GM12873 (cell line): ENCODE measurements at regions not wholly inside any gene's neighbourhood (a gene's known extent, or its start where the extent isn't known, plus 50 kb on each side); places are given as distances from the start of the nearest gene placed in this dataset.

ENCODE experiments used
- TF ChIP-seq, protein P1 (sequence below): IDR thresholded peaks from 2 replicates; pipeline ENCODE4 v1.5.1; 2012; ENCODE audit warnings: low read depth, mild to moderate bottlenecking, moderate library complexity, low read length, control low read depth; ENCODE audit not compliant: insufficient read depth; ENCODE audit errors: missing control alignments

DNA sequence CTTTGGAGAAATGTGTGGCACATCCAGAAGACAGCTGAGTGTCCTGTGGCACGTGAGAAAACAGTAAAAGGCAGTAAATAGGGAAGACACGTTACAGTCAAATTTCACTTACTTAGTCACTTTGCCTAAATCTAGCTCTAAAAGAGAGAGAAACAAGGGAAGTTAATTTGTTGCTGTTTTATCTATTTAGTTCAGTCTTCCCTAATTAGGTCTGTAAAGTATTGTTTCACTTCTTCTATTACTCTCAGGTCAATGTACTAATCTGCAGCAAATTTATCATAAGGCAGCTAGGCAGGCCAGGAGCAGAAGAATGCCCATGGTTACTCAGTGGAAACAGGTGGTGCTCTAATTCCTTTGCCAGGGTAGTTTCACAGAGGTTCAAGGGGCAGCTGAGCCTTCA, 124.3 kb upstream of the CNR1 start:
- TF ChIP-seq, protein P1, sequence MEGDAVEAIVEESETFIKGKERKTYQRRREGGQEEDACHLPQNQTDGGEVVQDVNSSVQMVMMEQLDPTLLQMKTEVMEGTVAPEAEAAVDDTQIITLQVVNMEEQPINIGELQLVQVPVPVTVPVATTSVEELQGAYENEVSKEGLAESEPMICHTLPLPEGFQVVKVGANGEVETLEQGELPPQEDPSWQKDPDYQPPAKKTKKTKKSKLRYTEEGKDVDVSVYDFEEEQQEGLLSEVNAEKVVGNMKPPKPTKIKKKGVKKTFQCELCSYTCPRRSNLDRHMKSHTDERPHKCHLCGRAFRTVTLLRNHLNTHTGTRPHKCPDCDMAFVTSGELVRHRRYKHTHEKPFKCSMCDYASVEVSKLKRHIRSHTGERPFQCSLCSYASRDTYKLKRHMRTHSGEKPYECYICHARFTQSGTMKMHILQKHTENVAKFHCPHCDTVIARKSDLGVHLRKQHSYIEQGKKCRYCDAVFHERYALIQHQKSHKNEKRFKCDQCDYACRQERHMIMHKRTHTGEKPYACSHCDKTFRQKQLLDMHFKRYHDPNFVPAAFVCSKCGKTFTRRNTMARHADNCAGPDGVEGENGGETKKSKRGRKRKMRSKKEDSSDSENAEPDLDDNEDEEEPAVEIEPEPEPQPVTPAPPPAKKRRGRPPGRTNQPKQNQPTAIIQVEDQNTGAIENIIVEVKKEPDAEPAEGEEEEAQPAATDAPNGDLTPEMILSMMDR = no peak

DNA sequence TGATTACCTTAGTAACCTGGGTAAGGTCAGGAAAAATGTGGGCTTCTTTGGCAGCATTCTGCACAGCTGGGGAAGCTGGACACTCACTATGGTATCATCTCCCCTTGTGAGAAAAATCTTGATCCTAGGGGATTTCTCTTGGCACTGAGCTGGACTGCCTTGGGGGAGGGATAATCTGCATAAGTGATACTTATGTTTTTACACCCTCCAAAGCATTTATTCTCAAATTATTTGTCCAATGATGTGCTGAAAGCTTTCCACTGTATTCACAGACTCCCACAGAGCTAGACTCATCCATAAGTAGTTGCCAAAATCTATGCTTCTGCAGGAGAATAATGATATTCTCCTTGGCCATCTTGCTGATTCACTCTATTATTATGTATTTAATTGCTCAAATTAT, 121.5 kb upstream of the CNR1 start:
- TF ChIP-seq, protein P1 = no peak

DNA sequence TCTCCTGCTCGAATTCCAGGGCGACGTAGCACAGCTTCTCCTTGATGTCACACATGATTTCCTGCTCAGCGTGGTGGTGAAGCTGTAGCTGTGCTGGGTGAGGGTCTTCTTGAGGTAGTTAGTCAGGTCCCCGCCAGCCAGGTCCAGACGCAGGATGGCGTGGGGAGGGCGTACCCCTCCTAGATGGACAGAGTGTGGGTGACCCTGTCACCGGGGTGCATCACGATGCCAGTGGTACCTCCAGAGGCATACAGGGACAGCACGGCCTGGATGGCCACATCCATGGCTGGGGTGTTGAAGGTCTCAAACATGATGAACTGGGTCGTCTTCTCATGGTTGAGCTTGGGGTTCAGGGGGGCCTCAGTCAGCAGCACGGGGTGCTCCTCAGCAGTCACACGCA, 110.2 kb upstream of the CNR1 start:
- TF ChIP-seq, protein P1 = no peak

DNA sequence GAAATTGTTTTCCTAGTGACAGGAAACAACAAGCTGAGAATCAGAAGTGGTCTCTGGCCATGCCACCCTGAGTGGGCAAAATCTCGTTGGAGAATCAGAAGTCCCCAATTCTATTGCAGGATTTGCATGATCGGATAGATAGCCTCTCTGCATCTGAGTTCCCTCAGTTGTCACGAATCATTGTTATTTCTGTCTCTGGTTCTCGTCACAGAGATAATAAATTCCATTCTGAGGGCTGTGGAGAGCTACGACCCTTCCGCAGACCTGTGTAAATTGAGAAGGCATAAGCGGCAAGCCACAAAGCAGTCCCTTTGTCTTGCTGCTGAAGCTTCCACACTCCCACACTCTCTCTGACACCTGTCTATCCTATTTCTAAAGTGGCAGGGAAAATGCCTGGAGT, 102.4 kb upstream of the CNR1 start:
- TF ChIP-seq, protein P1 = no peak

DNA sequence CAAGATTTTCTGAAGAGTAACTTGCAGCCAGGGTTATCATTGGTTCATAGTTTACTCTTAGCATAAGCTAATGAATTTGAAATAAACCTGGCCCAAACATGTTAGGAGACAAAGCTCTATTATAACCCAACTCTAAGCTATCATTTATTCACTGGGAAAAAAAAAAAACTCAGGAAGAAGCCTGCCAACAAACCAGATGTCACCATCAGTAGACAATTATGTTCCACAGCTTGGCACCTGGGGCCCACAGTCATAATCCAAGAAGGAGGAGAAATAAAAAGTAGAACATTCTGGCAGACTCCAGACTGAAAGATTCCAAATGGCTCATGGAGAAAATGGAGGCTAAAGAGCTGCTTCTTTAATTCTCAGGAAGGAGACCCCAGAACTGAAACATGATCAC, 100.0 kb upstream of the CNR1 start:
- TF ChIP-seq, protein P1 = no peak

DNA sequence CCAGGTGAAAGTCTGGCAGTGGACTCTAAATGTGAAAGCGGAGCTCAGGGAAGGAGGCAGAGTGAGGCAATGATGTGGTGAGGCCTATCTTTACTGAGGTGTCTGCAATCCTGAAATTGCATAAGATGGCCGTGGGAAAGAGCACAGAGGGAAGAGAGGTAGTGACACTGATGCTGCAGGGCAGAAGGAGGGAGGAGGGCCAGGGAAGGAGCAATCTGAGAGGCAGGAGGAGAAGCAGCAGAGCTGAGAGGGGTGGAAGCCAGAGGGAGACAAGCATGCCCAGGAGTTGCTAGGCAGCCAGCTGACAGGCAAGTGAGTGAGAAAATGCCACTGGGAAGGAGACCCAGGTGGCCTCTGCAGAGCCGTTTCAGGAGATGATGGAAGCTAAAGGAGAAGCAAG, 97.4 kb upstream of the CNR1 start:
- TF ChIP-seq, protein P1 = no peak

DNA sequence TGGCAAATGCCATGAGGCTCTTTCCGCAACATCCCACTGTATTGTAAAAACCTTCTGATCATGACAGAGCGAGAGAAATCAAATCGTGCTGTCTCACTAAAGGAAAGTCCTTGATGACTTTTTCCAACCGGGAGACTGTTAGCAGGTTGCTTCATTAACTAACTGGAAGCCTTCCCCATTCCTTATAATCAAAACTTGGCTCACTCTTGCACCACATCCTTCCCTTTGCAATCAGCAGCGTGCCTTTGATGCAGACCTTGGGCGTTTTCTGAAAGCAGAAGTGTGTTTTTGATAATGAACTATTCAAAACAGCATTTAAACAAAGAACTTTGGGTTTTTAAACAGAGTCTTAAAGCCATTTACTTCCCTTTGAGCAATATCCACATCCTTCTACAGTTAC, 96.2 kb upstream of the CNR1 start:
- TF ChIP-seq, protein P1 = no peak
